Endodermal cell (in vitro differentiated cells): ENCODE measurements at regions not wholly inside any gene's neighbourhood (a gene's known extent, or its start where the extent isn't known, plus 50 kb on each side); places are given as distances from the start of the nearest gene placed in this dataset.

Experiments
- DNase-seq: peaks from one replicate; pipeline ENCODE4 v3.0.0-alpha.2; 2017
- H3K27ac ChIP-seq: 2 replicates; pipeline ENCODE4 v1.5.1; 2013; ENCODE audit warnings: mild to moderate bottlenecking, low read depth, low read length, moderate library complexity
- H3K27me3 ChIP-seq: 2 replicates; pipeline ENCODE4 v1.6.1; 2013; ENCODE audit warnings: mild to moderate bottlenecking, low read length, moderate library complexity; ENCODE audit not compliant: insufficient read depth, control insufficient read depth, poor library complexity, severe bottlenecking
- H3K36me3 ChIP-seq: 2 replicates; pipeline ENCODE4 v1.7.0; 2013; ENCODE audit warnings: mild to moderate bottlenecking, low read length, moderate library complexity; ENCODE audit not compliant: control insufficient read depth, insufficient read depth
- H3K4me1 ChIP-seq: one replicate; pipeline ENCODE4 v1.7.0; 2013; ENCODE audit warnings: low read length; ENCODE audit not compliant: control insufficient read depth, insufficient read depth
- H3K4me3 ChIP-seq: 2 replicates; pipeline ENCODE4 v1.5.1; 2013; ENCODE audit warnings: mild to moderate bottlenecking, low read length, moderate library complexity
- H3K9ac ChIP-seq: 2 replicates; pipeline ENCODE4 v1.6.1; 2013; ENCODE audit warnings: mild to moderate bottlenecking, low read length, moderate library complexity; ENCODE audit not compliant: poor library complexity, severe bottlenecking; ENCODE audit errors: extremely low read depth
- H3K9me3 ChIP-seq: 2 replicates; pipeline ENCODE4 v1.6.1; 2013; ENCODE audit warnings: mild to moderate bottlenecking, low read length, moderate library complexity; ENCODE audit not compliant: control insufficient read depth
- H3K27ac Mint-ChIP-seq: 2 replicates; pipeline ENCODE4 v1.8.0; 2020; ENCODE audit warnings: mixed read lengths
- H3K27me3 Mint-ChIP-seq: 2 replicates; pipeline ENCODE4 v1.8.0; 2021; ENCODE audit warnings: mild to moderate bottlenecking, mixed read lengths; ENCODE audit not compliant: insufficient read depth
- H3K36me3 Mint-ChIP-seq: 2 replicates; pipeline ENCODE4 v1.8.0; 2020; ENCODE audit warnings: low read depth, mixed read lengths
- H3K4me1 Mint-ChIP-seq: 2 replicates; pipeline ENCODE4 v1.8.0; 2020; ENCODE audit warnings: mixed read lengths
- H3K4me3 Mint-ChIP-seq: 2 replicates; pipeline ENCODE4 v1.8.0; 2020; ENCODE audit warnings: mild to moderate bottlenecking, moderate library complexity, mixed read lengths
- H3K9me3 Mint-ChIP-seq: 2 replicates; pipeline ENCODE4 v1.8.0; 2020; ENCODE audit warnings: mild to moderate bottlenecking, mixed read lengths
- CTCF ChIP-seq: fragments of 200-600 bp; sonication (generic); conservative IDR thresholded peaks from 2 replicates; pipeline ENCODE4 v1.5.0; 2021; ENCODE audit warnings: antibody characterized with exemption, mild to moderate bottlenecking
- WGBS, 2 experiments: methylation state at CpG; one replicate each; pipeline versions ENCODE4 v1.1.5 to v1.1.7; 2013; ENCODE audit warnings: missing lambda C conversion rate in 2 of 2, mixed read lengths in 1 of 2; ENCODE audit not compliant: insufficient coverage in 1 of 2, insufficient read length in 1 of 2; 5-methylcytosine and 5-hydroxymethylcytosine counted together

GRCh38 chr12:97748298-97748697 lies 285.7 kb downstream of the RMST start:
- TF ChIP-seq CTCF, result no peak
- DNase-seq, result no peak
- Mint-ChIP-seq H3K9me3 (no peaks in the 10 kb centered on the region), H3K4me1 (peaks cover 22% of the 10 kb centered on the region), H3K4me3 (no peak overlapping the region), H3K27me3 (no peaks in the 10 kb centered on the region), H3K36me3 (no peaks in the 10 kb centered on the region), H3K27ac (no peak overlapping the region)
- 93 to 95% methylated on average over 2 of the region's 2 CpGs for WGBS, 2 experiments
- no peaks in the 10 kb centered on the region for H3K36me3 ChIP-seq
- no peak overlapping the region for H3K4me3 ChIP-seq
- no peak overlapping the region for H3K27ac ChIP-seq
- H3K27me3 ChIP-seq, result no peaks in the 10 kb centered on the region
- no peak overlapping the region for H3K9ac ChIP-seq
- H3K9me3 ChIP-seq, result no peaks in the 10 kb centered on the region
- peaks cover 9% of the 10 kb centered on the region for H3K4me1 ChIP-seq

GRCh38 chr12:97751704-97752103 lies 289.1 kb downstream of the RMST start:
- no peaks in the 10 kb centered on the region for H3K36me3 Mint-ChIP-seq
- TF ChIP-seq CTCF, result no peak
- Histone ChIP-seq H3K9me3 (no peaks in the 10 kb centered on the region), H3K4me3 (no peak overlapping the region), H3K27ac (no peak overlapping the region), H3K27me3 (no peaks in the 10 kb centered on the region), H3K36me3 (no peaks in the 10 kb centered on the region), H3K9ac (no peak overlapping the region), H3K4me1 (peaks cover 9% of the 10 kb centered on the region)
- H3K27me3 Mint-ChIP-seq, result no peaks in the 10 kb centered on the region
- no peak overlapping the region for H3K4me3 Mint-ChIP-seq
- no peaks in the 10 kb centered on the region for H3K9me3 Mint-ChIP-seq
- H3K27ac Mint-ChIP-seq, result no peak overlapping the region
- 91 to 100% methylated on average over 1 to 3 of the region's 3 CpGs for WGBS, 2 experiments
- peaks cover 31% of the 10 kb centered on the region for H3K4me1 Mint-ChIP-seq
- DNase-seq, result no peak

- Histone ChIP-seq H3K27me3 (no peaks in the 10 kb centered on the region), H3K4me1 (peaks cover 13% of the 10 kb centered on the region), H3K4me3 (no peak overlapping the region), H3K9me3 (no peaks in the 10 kb centered on the region), H3K36me3 (no peaks in the 10 kb centered on the region), H3K27ac (no peak overlapping the region), H3K9ac (no peak overlapping the region)
- H3K4me3 Mint-ChIP-seq, result no peak overlapping the region
- no peaks in the 10 kb centered on the region for H3K36me3 Mint-ChIP-seq
- no peak for TF ChIP-seq CTCF
- DNase-seq, result no peak
- no peaks in the 10 kb centered on the region for H3K9me3 Mint-ChIP-seq
- H3K4me1 Mint-ChIP-seq, result peaks cover 34% of the 10 kb centered on the region
- H3K27me3 Mint-ChIP-seq, result no peaks in the 10 kb centered on the region
- no peak overlapping the region for H3K27ac Mint-ChIP-seq
Measured at GRCh38 chr12:97752129-97752528, 289.5 kb downstream of the RMST start.
